OCI-M2 (cell line): ENCODE measurements at regions not wholly inside any gene's neighbourhood (a gene's known extent, or its start where the extent isn't known, plus 50 kb on each side); places are given as distances from the start of the nearest gene placed in this dataset.

Source experiments
- DNase-seq: peaks from one replicate; lab custom pipeline; 2025; ENCODE audit not compliant: unreplicated experiment; lab: John Stamatoyannopoulos, UW

DNA sequence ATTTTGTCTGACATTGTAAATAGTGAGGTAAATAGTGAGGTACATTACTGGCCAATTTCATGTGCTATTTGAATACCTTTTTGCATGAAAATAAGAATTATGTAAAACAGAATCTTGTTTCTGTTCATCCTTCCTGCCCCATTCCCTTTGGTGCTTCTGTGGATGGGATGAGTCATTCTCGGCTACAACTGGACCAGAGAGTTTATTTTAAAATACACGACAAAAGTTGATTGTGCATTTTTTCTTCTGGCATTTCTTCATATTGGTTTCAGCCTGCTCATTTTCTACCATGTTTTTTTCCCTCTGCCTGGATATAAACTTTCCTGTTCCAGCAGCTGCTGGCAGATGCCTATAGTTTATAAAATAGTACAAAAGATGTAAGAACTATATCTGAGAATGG is 107.5 kb downstream of the CYSLTR2 start:
- no peak for DNase-seq

DNA sequence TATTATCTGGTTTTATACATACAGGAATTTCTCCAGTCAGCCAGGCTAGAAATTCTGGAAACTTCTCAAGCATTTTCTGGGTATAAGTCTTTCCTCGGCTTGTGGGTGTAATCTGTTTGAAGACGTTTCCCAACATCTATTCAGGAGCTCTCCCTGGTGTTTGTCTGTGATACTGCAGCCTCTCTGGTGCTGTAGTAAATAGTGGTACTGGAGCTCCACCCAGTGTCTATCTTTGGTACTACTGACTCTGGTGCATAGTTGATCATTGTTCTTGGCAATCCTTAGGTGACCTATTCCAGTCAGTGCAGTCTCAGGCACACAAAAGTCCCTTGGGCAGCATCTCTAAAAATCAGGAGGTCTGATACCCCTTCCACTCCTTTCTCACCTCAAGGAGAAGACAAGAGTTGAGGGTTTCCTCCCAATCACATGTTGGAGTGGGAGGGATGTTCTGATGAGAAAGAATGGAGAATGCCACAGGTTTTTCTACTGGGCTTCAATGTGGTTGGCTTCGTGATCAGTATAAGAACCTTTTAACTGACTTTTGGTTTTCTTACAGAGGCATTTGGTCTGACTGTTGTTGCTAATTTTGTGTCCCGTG is 115.5 kb downstream of the CYSLTR2 start:
- DNase-seq, result peak; percentile 93

DNA sequence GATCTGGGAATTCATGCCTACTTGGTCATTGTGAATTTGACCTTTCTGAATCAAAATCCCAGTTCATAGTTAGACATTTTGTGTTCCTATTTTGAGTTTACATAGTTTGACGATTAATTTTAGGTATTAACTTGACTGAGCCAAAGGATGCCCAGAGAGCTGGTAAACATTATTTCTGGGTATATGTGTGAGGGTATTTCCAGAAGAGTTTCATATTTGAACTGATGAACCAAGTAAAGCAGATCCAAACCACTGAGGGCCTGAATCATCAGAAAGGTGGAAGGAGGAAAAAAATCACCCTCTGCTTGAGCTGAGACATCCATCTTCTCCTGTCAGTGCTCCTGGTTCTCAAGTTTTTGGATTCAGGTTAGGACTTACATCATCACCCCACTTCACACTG is 116.6 kb downstream of the CYSLTR2 start:
- DNase-seq, result no peak

DNA sequence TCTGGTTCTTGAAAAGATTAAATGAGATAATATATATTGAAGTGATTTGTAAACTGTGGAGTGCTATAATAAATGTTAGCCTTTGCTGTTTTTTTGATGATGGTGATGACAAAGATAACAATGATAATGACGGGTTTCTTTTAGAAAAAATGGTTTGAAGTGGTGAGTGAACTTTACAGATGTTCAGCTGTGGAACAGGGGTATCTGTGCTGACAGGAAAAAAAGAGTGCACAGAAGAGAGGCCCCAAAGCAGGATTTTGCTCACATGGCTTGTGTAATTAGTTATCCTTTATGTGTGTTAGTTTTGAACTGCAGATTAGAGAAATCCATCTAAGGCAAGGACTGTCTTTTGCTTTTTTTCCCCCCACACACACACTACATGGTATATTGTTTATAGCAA is 119.2 kb downstream of the CYSLTR2 start:
- DNase-seq, result no peak

DNA sequence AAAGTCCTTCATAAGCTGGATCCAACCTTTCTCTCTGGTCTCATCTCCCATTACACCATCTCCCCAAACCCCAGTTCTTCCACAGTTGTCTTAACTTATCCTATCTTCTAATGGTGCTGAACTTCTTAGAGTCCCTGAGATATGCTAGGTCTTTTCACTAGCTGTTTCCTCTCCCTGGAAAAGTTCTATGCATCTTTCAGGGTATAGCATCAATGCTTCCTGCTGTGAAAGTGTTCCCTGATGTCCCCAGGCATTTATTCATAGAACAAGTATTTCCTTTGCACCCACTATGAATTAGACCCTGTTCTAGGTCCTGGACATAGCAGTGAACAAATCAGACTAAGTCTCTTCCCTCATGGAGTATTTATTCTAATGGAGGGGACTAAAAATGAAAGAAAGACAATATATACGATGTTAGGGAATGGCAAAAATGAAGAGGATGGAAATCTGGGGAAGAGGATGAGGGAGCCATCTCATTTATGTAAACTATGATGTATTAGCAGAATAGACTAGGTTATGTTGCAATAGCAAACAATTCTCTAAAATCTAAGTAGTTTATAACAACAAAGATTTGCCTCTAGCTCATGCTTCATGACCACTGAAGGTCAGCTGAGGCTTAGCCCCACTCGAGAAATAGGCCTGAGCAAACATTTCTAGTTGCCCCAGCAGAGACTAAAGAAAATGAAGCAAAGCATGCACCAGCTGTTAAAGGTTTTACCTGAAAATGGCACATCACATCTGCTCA is 120.0 kb downstream of the CYSLTR2 start:
- no peak for DNase-seq

DNA sequence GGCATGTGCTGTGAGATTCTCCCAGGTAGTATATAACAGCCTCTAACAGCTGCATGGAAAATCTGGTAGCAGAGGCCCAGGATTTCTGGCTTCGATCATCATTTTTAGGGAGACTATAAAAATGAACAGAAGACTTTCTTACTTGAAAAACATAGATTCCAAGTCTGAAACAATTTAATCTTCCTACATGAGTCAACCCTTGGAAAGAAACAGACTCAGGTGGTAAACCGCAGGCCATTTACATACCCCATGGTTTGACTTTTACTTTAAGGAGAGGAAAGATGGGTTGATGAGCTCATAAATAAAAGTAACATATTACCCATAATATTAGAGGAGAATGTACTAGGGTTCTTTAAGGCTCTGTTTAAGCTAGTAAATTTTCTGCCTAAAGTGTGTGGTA is 121.6 kb downstream of the CYSLTR2 start:
- no peak for DNase-seq

DNA sequence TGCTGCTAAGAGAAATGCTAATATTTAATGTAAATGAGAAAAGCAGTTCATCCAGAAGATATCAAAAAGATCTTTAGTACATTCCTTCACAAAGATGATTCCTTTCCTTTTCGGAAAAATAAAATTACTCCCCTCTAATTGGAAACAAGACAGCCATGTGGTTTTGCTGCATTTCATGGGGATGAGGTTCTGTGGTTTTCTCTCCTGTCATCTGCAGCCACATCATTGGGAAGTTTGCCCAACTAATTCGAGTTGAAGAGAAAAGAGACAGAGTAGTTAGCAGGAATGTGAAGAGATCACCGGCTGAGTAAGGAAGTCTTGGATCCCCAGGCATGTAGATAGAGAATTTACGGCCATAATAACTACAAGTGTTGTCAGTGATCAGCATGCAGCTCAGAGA is 122.1 kb downstream of the CYSLTR2 start:
- no peak for DNase-seq

DNA sequence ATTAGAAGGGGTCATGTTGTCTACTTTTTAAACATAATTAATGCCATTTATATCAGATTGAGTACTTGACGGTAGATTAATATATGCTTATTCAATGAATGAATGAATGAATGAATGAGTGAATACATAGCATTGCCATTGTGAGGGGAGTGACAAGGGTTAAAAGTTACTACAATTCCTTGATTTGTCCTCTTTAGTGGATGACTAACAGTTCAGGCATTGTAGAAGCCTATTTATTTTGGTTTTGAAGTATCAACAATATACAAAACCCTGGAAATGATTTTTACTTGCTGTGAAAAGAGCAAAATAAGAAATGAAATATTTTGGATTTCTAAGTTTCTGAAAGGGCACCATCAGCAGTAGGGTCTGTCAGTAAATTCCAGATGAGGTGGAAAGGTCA is 122.7 kb downstream of the CYSLTR2 start:
- DNase-seq, result no peak

DNA sequence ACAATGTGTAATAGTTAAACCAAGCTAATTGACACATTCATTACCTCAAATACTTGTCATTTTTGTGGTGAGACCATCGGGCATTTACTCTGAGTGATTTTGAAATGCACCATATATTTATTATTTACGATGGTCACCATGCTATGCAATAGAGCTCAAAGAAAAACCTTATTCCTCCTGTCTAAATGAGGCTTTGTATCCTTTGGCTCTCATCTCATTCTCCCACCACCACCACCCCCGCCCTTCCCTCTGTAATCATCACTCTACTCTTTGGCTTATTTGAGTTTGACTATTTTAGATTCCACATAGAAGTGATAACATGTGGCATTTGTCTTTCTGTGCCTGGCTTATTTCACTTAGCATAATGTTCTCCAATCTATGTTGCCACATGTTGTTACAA is 124.9 kb downstream of the CYSLTR2 start:
- DNase-seq, result no peak

DNA sequence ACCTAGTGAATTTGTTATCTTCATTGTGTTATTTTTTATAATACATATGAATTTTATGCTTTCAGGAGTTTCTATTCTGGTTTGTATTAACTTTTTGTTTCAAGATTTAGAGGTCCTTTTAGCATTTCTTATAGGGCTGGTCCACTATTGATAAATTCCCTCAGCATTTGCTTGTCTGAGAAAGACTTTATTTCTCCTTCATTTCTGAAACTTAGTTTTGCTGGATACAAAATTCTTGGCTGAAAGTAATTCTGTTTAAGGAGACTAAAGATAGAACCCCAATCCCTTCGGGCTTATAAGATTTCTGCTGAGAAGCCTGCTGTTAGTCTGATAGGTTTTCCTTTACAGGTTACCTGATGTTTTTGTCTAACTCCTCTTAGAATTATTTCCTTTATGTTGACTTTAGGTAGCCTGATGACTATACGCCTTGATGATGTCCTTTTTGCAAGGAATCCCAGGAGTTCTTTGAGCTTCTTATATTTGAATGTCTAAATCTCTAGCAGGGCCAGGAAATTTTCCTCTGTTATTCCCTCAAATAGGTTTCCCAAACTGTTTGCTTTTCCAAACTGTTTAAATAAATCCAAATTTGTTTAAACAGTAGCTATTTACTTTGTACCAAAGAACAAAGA is 127.1 kb downstream of the CYSLTR2 start:
- no peak for DNase-seq

DNA sequence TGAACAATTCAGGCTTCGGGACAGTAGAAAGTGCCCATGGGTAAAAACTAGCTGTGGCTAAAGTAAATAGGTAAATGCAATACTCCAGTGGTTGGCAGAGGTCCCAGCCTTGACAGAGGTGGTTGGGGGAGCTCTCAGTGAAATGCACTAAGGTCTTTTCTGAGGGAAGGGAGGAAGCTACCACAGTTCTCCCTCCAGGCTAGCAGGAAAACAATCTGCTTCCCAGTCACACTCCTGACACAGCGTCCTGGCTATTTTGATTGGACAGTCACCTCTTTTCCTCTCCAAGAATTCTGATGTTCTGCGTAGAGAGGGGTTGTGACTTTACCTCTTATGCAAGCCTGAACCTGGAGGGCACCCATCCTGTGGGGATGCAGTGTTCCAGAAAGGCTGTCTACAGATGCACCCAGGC is 128.7 kb downstream of the CYSLTR2 start:
- no peak for DNase-seq

DNA sequence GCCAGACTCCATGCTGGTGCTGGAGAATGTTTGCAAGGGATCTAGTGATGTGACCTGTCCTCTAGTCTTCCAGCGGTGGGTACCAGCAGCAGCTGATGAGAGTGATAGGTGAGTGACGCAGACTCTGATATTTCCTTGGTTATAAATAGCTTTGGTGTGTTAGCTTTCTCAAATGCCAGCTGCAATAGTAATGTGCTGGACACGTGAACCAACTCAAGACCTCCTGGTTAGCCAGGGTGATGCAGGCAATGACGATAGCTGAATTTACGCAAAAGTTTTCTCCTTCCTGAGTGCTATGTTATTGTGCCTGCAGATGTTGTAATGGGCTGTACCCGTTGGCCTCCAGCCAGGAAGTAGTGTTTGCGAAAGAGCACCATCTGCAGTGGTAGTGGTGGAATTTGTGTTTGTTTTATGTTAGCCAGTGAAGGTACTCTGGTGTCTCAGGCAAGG is 129.5 kb downstream of the CYSLTR2 start:
- no peak for DNase-seq

DNA sequence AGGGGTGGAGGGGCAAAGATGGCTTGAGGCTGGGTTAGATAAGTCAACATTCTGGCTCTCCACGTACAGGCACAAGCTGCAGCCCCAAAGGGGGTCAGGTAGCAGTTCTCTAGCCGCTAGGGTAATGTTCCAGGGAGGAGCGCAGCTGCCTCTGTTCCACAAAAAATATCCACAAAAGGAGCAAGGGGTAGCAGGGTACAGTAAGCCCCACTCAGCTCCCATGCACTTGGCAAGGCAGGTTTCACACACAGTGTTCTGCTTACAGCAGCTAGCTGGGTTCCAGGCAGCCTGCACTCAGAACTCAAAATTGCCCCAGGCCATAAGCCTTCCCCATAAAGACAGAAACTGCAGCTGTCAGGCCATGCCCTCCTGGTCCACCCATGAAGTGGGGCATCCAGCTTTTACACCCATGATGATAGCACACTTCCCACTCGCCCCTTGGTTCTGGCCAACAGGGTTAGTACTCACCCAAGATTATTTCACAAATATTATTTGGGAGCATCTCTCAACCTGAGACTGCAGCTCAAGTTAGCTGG is 130.0 kb downstream of the CYSLTR2 start:
- DNase-seq, result no peak

DNA sequence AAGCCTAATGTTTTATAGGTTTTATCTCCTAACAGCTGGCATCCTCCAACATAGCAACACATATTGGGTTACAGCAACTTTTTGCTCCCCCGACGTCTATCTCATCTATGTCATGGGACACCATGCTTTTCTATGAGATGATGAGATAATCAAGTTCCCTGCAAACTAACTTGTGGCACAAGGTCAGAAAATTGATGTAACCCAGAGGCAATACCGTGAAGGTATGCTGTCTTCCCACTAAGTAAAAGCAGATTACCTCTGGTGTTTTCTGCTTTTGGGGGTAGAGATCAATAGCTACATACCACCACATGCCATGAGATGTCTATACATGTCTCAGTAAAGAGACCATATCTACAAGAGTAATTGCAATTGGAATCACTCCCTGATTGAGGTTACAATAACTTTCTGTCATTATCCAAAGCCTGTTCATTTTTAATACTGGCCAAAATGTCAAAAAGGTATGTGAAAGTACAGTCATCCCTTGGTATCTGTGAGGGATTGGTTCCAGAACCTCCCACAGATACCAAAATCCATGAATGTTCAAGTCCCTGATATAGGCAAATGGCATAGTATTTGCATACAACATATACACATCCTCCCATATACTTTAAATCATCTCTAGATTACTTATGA is 131.3 kb downstream of the CYSLTR2 start:
- DNase-seq, result no peak

DNA sequence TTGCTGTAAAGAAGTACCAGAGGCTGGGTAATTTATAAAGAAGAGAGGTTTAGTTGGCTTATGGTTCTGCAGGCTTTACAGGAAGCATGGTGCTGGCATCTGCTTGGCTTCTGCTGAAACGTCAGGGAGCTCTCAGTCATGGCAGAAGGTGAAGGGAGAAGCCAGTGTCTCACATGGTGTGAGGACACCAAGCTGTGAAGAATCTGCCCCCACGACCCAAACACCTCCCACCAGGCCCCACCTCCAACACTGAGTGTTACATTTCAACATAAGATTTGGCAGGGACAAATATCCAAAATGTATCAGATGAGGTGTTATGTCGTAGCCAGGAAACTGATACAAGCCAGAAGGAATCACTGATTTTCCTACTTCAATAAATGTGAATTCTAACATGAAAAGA is 136.5 kb downstream of the CYSLTR2 start:
- DNase-seq, result no peak

DNA sequence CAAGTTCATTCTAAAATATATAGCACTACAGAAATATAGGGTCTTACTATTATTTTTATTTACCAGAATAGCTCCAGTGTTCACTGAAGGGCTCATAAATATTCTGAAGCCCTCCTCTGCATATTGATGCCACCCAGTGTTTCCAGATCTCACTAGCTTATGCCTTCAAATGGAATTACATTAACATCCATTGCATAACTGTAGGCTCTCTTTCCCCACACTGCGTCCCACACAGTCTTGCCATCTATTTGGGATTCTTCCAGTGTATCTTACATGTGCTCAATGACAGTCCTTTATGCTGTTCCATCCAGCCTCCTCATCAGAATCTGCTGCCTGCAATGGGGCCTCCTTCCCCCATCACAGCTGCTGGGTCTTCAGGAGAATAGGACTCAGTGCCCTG is 137.2 kb downstream of the CYSLTR2 start:
- DNase-seq, result no peak

DNA sequence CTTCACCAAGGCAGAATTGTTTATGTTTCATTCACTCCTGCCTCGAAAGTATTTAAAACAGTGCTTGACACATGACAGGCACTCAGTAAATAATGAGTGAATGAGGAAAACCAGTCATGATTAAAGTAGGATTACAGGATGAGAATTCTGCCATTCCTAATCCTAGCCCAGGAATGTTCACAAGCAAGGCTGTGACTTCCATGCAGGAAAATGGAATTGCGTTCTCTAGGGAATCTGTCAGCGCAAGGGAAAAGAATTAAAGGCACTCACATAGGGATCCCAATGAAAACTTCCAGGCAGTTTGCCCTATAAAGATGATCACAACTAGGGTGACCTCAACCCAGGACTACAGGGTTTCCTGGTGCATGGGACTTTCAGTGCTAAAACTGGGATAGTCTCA is 143.4 kb downstream of the CYSLTR2 start:
- DNase-seq, result no peak

DNA sequence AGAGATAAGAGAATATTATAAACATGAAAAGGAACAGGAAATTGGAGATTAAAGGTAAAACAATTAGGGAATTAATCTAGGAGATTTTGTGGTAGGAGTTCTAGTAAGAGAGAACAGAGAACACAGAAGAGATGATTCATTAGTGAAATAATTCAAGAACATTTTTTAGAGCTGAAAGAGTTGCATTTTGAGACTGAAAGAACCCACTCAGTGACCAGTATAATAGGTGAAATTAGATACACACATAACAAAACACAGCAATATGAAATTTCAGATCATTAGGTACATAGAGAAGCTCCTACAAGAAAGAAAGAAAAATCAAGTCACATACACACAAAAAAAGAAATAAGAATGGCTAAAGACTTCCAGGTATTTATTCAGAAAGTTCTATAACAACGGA is 144.0 kb downstream of the CYSLTR2 start:
- DNase-seq, result no peak

DNA sequence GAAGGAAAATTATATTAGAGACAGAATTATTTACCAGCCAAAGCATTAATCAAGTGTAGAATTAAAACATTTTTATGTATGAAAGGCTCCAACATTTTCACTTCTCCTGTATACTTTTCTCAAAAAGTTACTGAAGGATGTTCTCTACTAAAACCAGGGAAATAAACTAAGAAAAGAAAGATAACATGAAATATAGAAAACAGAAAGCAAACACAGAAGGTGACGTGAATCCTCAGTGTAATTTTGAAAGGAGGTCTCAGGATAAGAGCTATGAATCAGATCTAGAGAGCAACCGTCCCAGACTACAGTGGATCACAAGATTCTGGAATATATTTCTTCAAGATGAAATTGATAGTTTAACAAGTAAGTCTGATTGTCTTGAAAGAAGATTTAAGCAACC is 144.5 kb downstream of the CYSLTR2 start:
- DNase-seq, result no peak

DNA sequence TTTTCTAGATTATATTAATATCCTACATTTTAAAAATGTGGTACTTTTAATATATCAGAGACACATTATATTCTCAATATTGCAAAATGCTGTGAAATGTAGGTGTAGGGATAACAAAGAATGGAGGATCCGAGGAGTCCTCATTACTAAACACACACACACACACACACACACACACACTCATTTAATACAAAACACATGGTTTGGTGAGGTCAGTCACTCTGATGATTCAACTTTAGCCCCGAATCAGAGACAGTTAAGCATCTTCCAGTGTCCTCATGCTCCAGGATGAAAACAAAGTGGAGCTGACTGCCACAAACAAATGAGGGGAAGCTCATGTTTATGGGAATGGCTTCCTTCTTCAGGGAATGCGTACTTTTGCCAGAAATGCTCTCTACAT is 147.5 kb downstream of the CYSLTR2 start:
- DNase-seq, result no peak

DNA sequence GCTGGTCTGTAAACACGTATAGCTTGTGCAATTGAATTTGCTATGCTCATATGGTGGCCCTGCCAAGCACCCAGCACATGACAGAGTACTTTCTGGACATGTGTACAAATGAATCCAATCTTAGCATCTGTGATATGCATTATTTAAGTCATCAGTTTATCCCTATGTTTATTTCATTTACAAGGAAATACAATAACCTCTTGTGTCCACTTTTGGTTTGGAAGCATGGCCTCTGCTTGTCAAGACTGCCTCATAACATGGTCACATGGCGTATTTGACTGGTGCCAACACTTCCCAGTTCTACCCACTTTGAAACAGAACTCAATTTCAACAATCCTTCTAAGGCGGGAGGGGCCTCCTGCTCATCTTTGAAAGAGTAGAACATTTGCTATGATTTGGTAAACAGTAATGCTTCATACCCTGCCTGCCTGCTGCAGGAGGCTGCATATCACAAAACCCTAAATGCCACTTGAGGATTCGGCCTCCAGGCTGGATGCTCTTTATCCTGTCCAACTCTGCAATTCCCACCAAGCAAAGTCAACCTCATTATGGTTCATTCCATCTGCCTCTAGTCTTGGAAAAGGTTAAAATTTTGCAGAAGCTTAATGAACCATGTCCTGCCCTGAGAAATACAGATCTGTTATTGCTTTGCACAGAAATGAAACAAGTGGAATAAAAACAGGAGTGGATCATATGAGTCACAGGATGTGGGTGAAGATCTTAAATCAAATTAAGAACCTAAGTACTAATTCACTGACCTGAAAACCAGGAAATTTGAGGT is 151.3 kb downstream of the CYSLTR2 start:
- no peak for DNase-seq
